ENCODE measurements at regions not wholly inside any gene's neighbourhood (a gene's known extent, or its start where the extent isn't known, plus 50 kb on each side); places are given as distances from the start of the nearest gene placed in this dataset.
"Not testable (repeated sequence)": the region's sequence is repeated elsewhere in the genome, so short reads cannot be mapped to it uniquely, and the experiment has no call there.

- TF ChIP-seq, protein P1, sequence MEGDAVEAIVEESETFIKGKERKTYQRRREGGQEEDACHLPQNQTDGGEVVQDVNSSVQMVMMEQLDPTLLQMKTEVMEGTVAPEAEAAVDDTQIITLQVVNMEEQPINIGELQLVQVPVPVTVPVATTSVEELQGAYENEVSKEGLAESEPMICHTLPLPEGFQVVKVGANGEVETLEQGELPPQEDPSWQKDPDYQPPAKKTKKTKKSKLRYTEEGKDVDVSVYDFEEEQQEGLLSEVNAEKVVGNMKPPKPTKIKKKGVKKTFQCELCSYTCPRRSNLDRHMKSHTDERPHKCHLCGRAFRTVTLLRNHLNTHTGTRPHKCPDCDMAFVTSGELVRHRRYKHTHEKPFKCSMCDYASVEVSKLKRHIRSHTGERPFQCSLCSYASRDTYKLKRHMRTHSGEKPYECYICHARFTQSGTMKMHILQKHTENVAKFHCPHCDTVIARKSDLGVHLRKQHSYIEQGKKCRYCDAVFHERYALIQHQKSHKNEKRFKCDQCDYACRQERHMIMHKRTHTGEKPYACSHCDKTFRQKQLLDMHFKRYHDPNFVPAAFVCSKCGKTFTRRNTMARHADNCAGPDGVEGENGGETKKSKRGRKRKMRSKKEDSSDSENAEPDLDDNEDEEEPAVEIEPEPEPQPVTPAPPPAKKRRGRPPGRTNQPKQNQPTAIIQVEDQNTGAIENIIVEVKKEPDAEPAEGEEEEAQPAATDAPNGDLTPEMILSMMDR (conservative IDR thresholded peaks at IDR 0.05; ENCODE audit: low read depth, low read length), result 0 out of 2 replicates have a peak, but pooled peaks have one; percentile 12
- TF ChIP-seq EZH2 (IDR thresholded peaks at IDR 0.05; ENCODE audit: borderline replicate concordance, low read depth, low read length, poor library complexity, severe bottlenecking), result not testable (repeated sequence)
These were observed 445.7 kb downstream of the CCT8L2 start for GRCh38 chr22:16146916-16147315.

Measured in A673 (cell line).